ENCODE measurements at regions not wholly inside any gene's neighbourhood (a gene's known extent, or its start where the extent isn't known, plus 50 kb on each side); places are given as distances from the start of the nearest gene placed in this dataset.

GRCh38 chrX:69024161-69024736, 141.0 kb downstream of the PJA1 start:
- TF ChIP-seq CTCF (IDR thresholded peaks at IDR 0.05) (no peak), POLR2AphosphoS5 (IDR thresholded peaks at IDR 0.05) (no peak), POLR2A (IDR thresholded peaks at IDR 0.05) (no peak), EP300 (IDR thresholded peaks at IDR 0.05) (no peak)

Data from sigmoid colon (tissue), 4 donors.